Activated T-helper 1 cell treated with anti-CD3 and anti-CD28 coated beads, Interleukin-12 subunit alpha, Interleukin-12 subunit beta, Interleukin-2, Interleukin-4 antibody, amounts not matched to agents 30 ng/mL and 10 ng/mL and 1 ng/mL, durations not matched to agents 14 hours and 24 hours and 36 hours (primary cell): ENCODE measurements at regions not wholly inside any gene's neighbourhood (a gene's known extent, or its start where the extent isn't known, plus 50 kb on each side); places are given as distances from the start of the nearest gene placed in this dataset.

ENCODE experiments used
- DNase-seq: peaks from one replicate; pipeline ENCODE4 v3.0.0; 2021; ENCODE audit warnings: low spot score
- H3K27ac Mint-ChIP-seq: one replicate; pipeline ENCODE4 v1.8.0; 2021; ENCODE audit warnings: mild to moderate bottlenecking, mixed read lengths
- H3K27me3 Mint-ChIP-seq: one replicate; pipeline ENCODE4 v1.8.0; 2022; ENCODE audit warnings: mild to moderate bottlenecking, moderate library complexity, mixed read lengths; ENCODE audit not compliant: insufficient read depth
- H3K36me3 Mint-ChIP-seq: one replicate; pipeline ENCODE4 v1.8.0; 2021; ENCODE audit warnings: low read depth, mixed read lengths
- H3K4me1 Mint-ChIP-seq: one replicate; pipeline ENCODE4 v1.8.0; 2021; ENCODE audit warnings: low read depth, mixed read lengths
- H3K4me3 Mint-ChIP-seq: one replicate; pipeline ENCODE4 v1.8.0; 2021; ENCODE audit warnings: mild to moderate bottlenecking, moderate library complexity, mixed read lengths
- H3K9me3 Mint-ChIP-seq: one replicate; pipeline ENCODE4 v1.8.0; 2021; ENCODE audit warnings: mixed read lengths
- intact Hi-C: fragments of 100-400 bp; cut with micrococcal nuclease; formaldehyde crosslinking; loops from one replicate; pipeline ENCODE4 v1.15.1; 2024

- H3K4me1 Mint-ChIP-seq: peaks cover 6% of the 10 kb centered on the region
- intact Hi-C loops: no loop called here
- no peak overlapping the region for H3K4me3 Mint-ChIP-seq
- no peaks in the 10 kb centered on the region for H3K27me3 Mint-ChIP-seq
- peaks cover 12% of the 10 kb centered on the region for H3K9me3 Mint-ChIP-seq
- H3K36me3 Mint-ChIP-seq: no peaks in the 10 kb centered on the region
- no peak for DNase-seq
- no peak overlapping the region for H3K27ac Mint-ChIP-seq
These were observed 241.0 kb downstream of the RAB28 start for GRCh38 chr4:13243152-13243551.

- H3K9me3 Mint-ChIP-seq: no peaks in the 10 kb centered on the region
- DNase-seq: no peak
- H3K27me3 Mint-ChIP-seq: no peaks in the 10 kb centered on the region
- no peaks in the 10 kb centered on the region for H3K36me3 Mint-ChIP-seq
- peaks cover 6% of the 10 kb centered on the region for H3K4me1 Mint-ChIP-seq
- intact Hi-C loops: no loop called here
- no peak overlapping the region for H3K27ac Mint-ChIP-seq
- no peak overlapping the region for H3K4me3 Mint-ChIP-seq
These were observed 244.1 kb downstream of the RAB28 start for GRCh38 chr4:13240066-13240465.

- H3K36me3 Mint-ChIP-seq: no peaks in the 10 kb centered on the region
- no peaks in the 10 kb centered on the region for H3K9me3 Mint-ChIP-seq
- no peak overlapping the region for H3K4me3 Mint-ChIP-seq
- peaks cover 6% of the 10 kb centered on the region for H3K4me1 Mint-ChIP-seq
- intact Hi-C loops: no loop called here
- H3K27me3 Mint-ChIP-seq: no peaks in the 10 kb centered on the region
- DNase-seq: no peak
- H3K27ac Mint-ChIP-seq: no peak overlapping the region
These were observed 245.2 kb downstream of the RAB28 start for GRCh38 chr4:13238936-13239335.

GRCh38 chr4:13236485-13236884 lies 247.7 kb downstream of the RAB28 start:
- Mint-ChIP-seq H3K27ac (no peak overlapping the region), H3K9me3 (peaks cover 7% of the 10 kb centered on the region), H3K27me3 (no peaks in the 10 kb centered on the region), H3K4me3 (no peak overlapping the region), H3K36me3 (no peaks in the 10 kb centered on the region), H3K4me1 (peaks cover 6% of the 10 kb centered on the region)
- no peak for DNase-seq
- intact Hi-C loops: no loop called here

GRCh38 chr4:13233755-13234154 lies 250.4 kb downstream of the RAB28 start:
- H3K36me3 Mint-ChIP-seq: no peaks in the 10 kb centered on the region

GRCh38 chr4:13219971-13220370 lies 264.2 kb downstream of the RAB28 start:
- DNase-seq: no peak
- H3K4me3 Mint-ChIP-seq: no peak overlapping the region
- no peaks in the 10 kb centered on the region for H3K36me3 Mint-ChIP-seq
- no peak overlapping the region for H3K27ac Mint-ChIP-seq
- H3K4me1 Mint-ChIP-seq: no peaks in the 10 kb centered on the region
- intact Hi-C loops: no loop called here
- peaks cover 9% of the 10 kb centered on the region for H3K9me3 Mint-ChIP-seq
- no peaks in the 10 kb centered on the region for H3K27me3 Mint-ChIP-seq

More at GRCh38 chr4:13233755-13234154, 250.4 kb downstream of the RAB28 start:
- no peak overlapping the region for H3K4me3 Mint-ChIP-seq
- peaks cover 22% of the 10 kb centered on the region for H3K9me3 Mint-ChIP-seq
- intact Hi-C loops: no loop called here
- H3K27ac Mint-ChIP-seq: no peak overlapping the region
- DNase-seq: no peak
- no peaks in the 10 kb centered on the region for H3K4me1 Mint-ChIP-seq
- no peaks in the 10 kb centered on the region for H3K27me3 Mint-ChIP-seq

GRCh38 chr4:13218326-13218958 lies 265.7 kb downstream of the RAB28 start:
- H3K4me1 Mint-ChIP-seq: no peaks in the 10 kb centered on the region
- DNase-seq: no peak
- H3K36me3 Mint-ChIP-seq: no peaks in the 10 kb centered on the region
- no peak overlapping the region for H3K27ac Mint-ChIP-seq
- H3K9me3 Mint-ChIP-seq: peaks cover 9% of the 10 kb centered on the region
- intact Hi-C loops: no loop called here
- no peaks in the 10 kb centered on the region for H3K27me3 Mint-ChIP-seq
- no peak overlapping the region for H3K4me3 Mint-ChIP-seq

GRCh38 chr4:13215560-13215959 lies 268.6 kb downstream of the RAB28 start:
- Mint-ChIP-seq H3K4me3 (no peak overlapping the region), H3K4me1 (no peaks in the 10 kb centered on the region), H3K27me3 (no peaks in the 10 kb centered on the region), H3K36me3 (no peaks in the 10 kb centered on the region), H3K9me3 (peaks cover 9% of the 10 kb centered on the region), H3K27ac (no peak overlapping the region)
- intact Hi-C loops: no loop called here
- DNase-seq: no peak

GRCh38 chr4:13212936-13213335 lies 271.2 kb downstream of the RAB28 start:
- no peak for DNase-seq
- Mint-ChIP-seq H3K4me1 (no peaks in the 10 kb centered on the region), H3K27me3 (no peaks in the 10 kb centered on the region), H3K4me3 (no peak overlapping the region), H3K27ac (no peak overlapping the region), H3K9me3 (peaks cover 9% of the 10 kb centered on the region), H3K36me3 (no peaks in the 10 kb centered on the region)
- intact Hi-C loops: no loop called here

GRCh38 chr4:13209600-13209999 lies 274.5 kb downstream of the RAB28 start:
- intact Hi-C loops: no loop called here
- no peak for DNase-seq

GRCh38 chr4:13208558-13209193 lies 275.5 kb downstream of the RAB28 start:
- intact Hi-C loops: no loop called here
- H3K9me3 Mint-ChIP-seq: no peaks in the 10 kb centered on the region
- no peak overlapping the region for H3K4me3 Mint-ChIP-seq
- DNase-seq: no peak
- H3K36me3 Mint-ChIP-seq: no peaks in the 10 kb centered on the region
- no peaks in the 10 kb centered on the region for H3K27me3 Mint-ChIP-seq
- H3K27ac Mint-ChIP-seq: no peak overlapping the region
- H3K4me1 Mint-ChIP-seq: no peaks in the 10 kb centered on the region

More at GRCh38 chr4:13209600-13209999, 274.5 kb downstream of the RAB28 start:
- Mint-ChIP-seq H3K27ac (no peak overlapping the region), H3K9me3 (no peaks in the 10 kb centered on the region), H3K4me3 (no peak overlapping the region), H3K27me3 (no peaks in the 10 kb centered on the region), H3K4me1 (no peaks in the 10 kb centered on the region), H3K36me3 (no peaks in the 10 kb centered on the region)

- Mint-ChIP-seq H3K9me3 (no peaks in the 10 kb centered on the region), H3K4me3 (no peak overlapping the region), H3K27me3 (no peaks in the 10 kb centered on the region), H3K36me3 (no peaks in the 10 kb centered on the region), H3K27ac (no peak overlapping the region), H3K4me1 (no peaks in the 10 kb centered on the region)
- intact Hi-C loops: no loop called here
- no peak for DNase-seq
These were observed 276.9 kb downstream of the RAB28 start for GRCh38 chr4:13207226-13207625.

GRCh38 chr4:13203101-13203500 lies 281.0 kb downstream of the RAB28 start:
- H3K27ac Mint-ChIP-seq: no peak overlapping the region
- H3K27me3 Mint-ChIP-seq: peaks cover 2% of the 10 kb centered on the region
- no peak for DNase-seq
- H3K4me1 Mint-ChIP-seq: no peaks in the 10 kb centered on the region
- no peaks in the 10 kb centered on the region for H3K9me3 Mint-ChIP-seq
- intact Hi-C loops: no loop called here
- H3K4me3 Mint-ChIP-seq: no peak overlapping the region
- no peaks in the 10 kb centered on the region for H3K36me3 Mint-ChIP-seq

- DNase-seq: no peak
- H3K9me3 Mint-ChIP-seq: no peaks in the 10 kb centered on the region
- H3K36me3 Mint-ChIP-seq: no peaks in the 10 kb centered on the region
- no peak overlapping the region for H3K4me3 Mint-ChIP-seq
- H3K27me3 Mint-ChIP-seq: peaks cover 2% of the 10 kb centered on the region
- intact Hi-C loops: no loop called here
- no peaks in the 10 kb centered on the region for H3K4me1 Mint-ChIP-seq
- H3K27ac Mint-ChIP-seq: no peak overlapping the region
These were observed 281.4 kb downstream of the RAB28 start for GRCh38 chr4:13202701-13203100.
